ENCODE measurements at regions not wholly inside any gene's neighbourhood (a gene's known extent, or its start where the extent isn't known, plus 50 kb on each side); places are given as distances from the start of the nearest gene placed in this dataset.

- TF ChIP-seq POLR2A (IDR thresholded peaks at IDR 0.05), result no peak
- no peak for TF ChIP-seq CTCF (IDR thresholded peaks at IDR 0.05)
These were observed 103.9 kb upstream of the DCC start for GRCh38 chr18:52236131-52236530.
